Erythroblast (primary cell): ENCODE measurements at regions not wholly inside any gene's neighbourhood (a gene's known extent, or its start where the extent isn't known, plus 50 kb on each side); places are given as distances from the start of the nearest gene placed in this dataset.
"Not testable (repeated sequence)": the region's sequence is repeated elsewhere in the genome, so short reads cannot be mapped to it uniquely, and the experiment has no call there.

Source experiments
- DNase-seq, 2 experiments: peaks; one replicate each; lab custom pipeline; 2025; lab: John Stamatoyannopoulos, UW
- GATA1 ChIP-seq: IDR thresholded peaks from 2 replicates; pipeline ENCODE4 v1.6.1; 2011; ENCODE audit warnings: low read depth, mild to moderate bottlenecking, control low read depth, low read length, moderate library complexity
- POLR2A ChIP-seq: IDR thresholded peaks from 2 replicates; pipeline ENCODE4 v1.6.1; 2011; ENCODE audit warnings: mild to moderate bottlenecking, low read length

- no peak for DNase-seq
- no peak for TF ChIP-seq POLR2A
Measured at GRCh38 chr7:68025369-68025768, 1028.7 kb downstream of the TYW1 start.

GRCh38 chr7:68030530-68030929, 1033.9 kb downstream of the TYW1 start:
- no peak for TF ChIP-seq GATA1
- TF ChIP-seq POLR2A: no peak
- DNase-seq: peak in 1 of 2 experiments; percentile 1

GRCh38 chr7:68031180-68031943, 1034.7 kb downstream of the TYW1 start:
- no peak for TF ChIP-seq GATA1
- TF ChIP-seq POLR2A: no peak

GRCh38 chr7:68038621-68039314, 1042.1 kb downstream of the TYW1 start:
- no peak for DNase-seq
- TF ChIP-seq GATA1: no peak
- TF ChIP-seq POLR2A: no peak

More at GRCh38 chr7:68031180-68031943, 1034.7 kb downstream of the TYW1 start:
- DNase-seq: no peak

GRCh38 chr7:68041554-68041953, 1044.9 kb downstream of the TYW1 start:
- TF ChIP-seq POLR2A (no peak), GATA1 (no peak)
- DNase-seq: no peak

GRCh38 chr7:68043546-68043945, 1046.9 kb downstream of the TYW1 start:
- TF ChIP-seq GATA1 (no peak), POLR2A (no peak)
- DNase-seq: no peak

- no peak for DNase-seq
- TF ChIP-seq GATA1 (no peak), POLR2A (no peak)
Measured at GRCh38 chr7:68050627-68051026, 1054.0 kb downstream of the TYW1 start.

GRCh38 chr7:68058014-68058413, 1061.4 kb downstream of the TYW1 start:
- TF ChIP-seq GATA1 (no peak), POLR2A (no peak)
- DNase-seq: no peak

GRCh38 chr7:68063171-68063570, 1066.5 kb downstream of the TYW1 start:
- DNase-seq: peak in 1 of 2 experiments; percentile 1
- TF ChIP-seq GATA1: no peak
- TF ChIP-seq POLR2A: no peak

- no peak for DNase-seq
Measured at GRCh38 chr7:68065581-68065980, 1068.9 kb downstream of the TYW1 start.

GRCh38 chr7:68067845-68068244, 1071.2 kb downstream of the TYW1 start:
- no peak for DNase-seq
- TF ChIP-seq POLR2A (no peak), GATA1 (no peak)

More at GRCh38 chr7:68065581-68065980, 1068.9 kb downstream of the TYW1 start:
- no peak for TF ChIP-seq GATA1
- TF ChIP-seq POLR2A: no peak

- no peak for DNase-seq
- TF ChIP-seq GATA1 (no peak), POLR2A (no peak)
Measured at GRCh38 chr7:68070992-68071391, 1074.4 kb downstream of the TYW1 start.

- TF ChIP-seq GATA1: no peak
- TF ChIP-seq POLR2A: no peak
- no peak for DNase-seq
Measured at GRCh38 chr7:68073701-68074100, 1077.1 kb downstream of the TYW1 start.

GRCh38 chr7:68074242-68074641, 1077.6 kb downstream of the TYW1 start:
- TF ChIP-seq POLR2A: no peak
- no peak for TF ChIP-seq GATA1
- no peak for DNase-seq

- TF ChIP-seq GATA1 (no peak), POLR2A (no peak)
- no peak for DNase-seq
Measured at GRCh38 chr7:68078157-68078710, 1081.6 kb downstream of the TYW1 start.

- not testable (repeated sequence) for DNase-seq
Measured at GRCh38 chr7:68082066-68082960, 1085.7 kb downstream of the TYW1 start.

GRCh38 chr7:68082961-68083657, 1086.5 kb downstream of the TYW1 start:
- not testable (repeated sequence) for DNase-seq
